ENCODE measurements at regions not wholly inside any gene's neighbourhood (a gene's known extent, or its start where the extent isn't known, plus 50 kb on each side); places are given as distances from the start of the nearest gene placed in this dataset.
"Not testable (repeated sequence)": the region's sequence is repeated elsewhere in the genome, so short reads cannot be mapped to it uniquely, and the experiment has no call there.

DNA sequence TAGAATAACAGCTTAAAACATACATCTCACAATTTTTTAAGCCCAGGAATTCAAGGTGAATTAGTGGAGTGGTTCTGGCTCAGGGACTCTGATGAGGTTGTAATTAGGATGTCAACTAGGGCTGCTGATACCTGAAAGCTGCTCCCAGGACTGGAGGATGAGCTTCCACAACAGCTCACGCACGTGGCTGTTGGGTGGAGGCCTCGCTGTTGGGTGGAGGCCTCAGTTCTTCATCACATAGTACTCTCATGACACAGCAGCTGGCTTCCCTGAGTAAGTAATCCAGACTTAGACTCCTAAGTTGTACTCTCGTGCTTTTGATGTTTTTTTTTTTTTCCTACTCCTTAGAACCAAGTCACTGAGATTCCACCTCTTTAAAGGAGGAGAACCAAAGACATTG lies 577.1 kb upstream of the PRR20A start:
- FAIRE-seq: no peak

DNA sequence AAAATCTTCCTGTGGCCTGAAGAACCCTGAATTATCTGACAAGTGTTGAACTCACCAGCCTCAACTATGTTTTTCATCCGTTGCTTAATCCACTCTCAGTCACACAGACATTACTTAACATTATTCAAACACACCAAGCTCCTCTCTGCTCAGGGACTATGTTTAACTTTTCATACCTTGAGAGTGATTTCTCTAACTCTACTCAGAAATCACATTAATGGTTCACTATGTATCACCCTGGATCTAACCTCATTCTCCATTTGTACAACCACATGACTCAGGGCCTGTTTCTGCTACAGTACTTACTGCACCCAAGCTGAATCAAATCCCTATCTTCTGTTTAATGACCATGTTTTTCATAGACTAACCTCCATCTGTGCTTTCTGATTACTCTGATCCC lies 553.7 kb upstream of the PRR20A start:
- FAIRE-seq: no peak

DNA sequence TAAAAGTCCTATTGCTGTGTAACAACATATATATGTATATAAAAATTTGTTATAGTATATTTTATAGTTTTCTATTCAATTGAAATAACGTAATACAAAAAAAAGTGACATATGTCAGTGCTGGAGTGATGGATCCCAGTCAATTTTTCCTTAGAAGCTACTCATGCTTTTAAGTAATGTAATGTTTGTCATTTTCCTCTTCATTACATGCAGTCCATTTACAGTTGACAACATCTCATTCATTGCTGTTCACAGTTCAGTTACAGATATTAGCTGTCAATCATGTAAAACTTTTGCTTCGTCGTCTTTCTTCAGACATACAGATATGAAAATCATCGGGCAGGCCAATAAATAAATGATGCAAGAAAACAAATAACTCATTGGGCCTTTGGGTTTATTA lies 525.1 kb upstream of the PRR20A start:
- FAIRE-seq: no peak

DNA sequence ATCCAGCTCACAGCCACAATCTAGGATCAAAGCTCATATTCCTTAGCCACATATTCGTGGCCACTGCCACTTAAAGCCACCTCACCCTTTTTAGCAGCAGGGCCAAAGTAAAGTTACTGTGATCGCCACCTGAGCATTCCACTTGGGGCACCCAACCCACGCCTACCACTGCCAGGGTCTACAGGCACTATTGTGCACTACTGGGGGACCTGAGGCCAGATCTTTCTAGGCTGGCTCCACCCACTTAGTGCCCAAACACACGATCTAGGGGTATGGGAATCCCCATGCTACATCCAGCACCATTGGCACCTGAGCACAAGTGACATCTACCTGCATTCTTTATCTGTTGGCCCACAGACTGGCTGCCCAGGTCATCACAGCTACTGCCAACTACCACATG lies 517.9 kb upstream of the PRR20A start:
- no peak for FAIRE-seq

DNA sequence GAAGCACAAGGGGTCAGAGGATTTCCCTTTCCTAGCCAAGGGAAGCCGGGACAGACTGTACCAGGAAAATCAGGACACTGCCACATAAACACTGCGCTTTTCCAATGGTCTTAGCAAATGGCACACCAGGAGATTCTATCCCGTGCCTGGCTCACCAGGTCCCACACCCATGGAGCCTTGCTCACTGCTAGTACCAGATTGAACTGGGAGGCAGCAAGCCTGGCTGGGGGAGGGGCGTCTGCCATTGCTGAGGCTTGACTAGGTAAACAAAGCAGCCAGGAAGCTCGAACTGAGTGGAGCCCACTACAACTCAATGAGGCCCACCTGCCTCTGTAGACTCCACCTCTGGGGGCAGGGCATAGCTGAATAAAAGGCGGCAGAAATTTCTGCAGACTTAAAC lies 511.8 kb upstream of the PRR20A start:
- FAIRE-seq: not testable (repeated sequence)

DNA sequence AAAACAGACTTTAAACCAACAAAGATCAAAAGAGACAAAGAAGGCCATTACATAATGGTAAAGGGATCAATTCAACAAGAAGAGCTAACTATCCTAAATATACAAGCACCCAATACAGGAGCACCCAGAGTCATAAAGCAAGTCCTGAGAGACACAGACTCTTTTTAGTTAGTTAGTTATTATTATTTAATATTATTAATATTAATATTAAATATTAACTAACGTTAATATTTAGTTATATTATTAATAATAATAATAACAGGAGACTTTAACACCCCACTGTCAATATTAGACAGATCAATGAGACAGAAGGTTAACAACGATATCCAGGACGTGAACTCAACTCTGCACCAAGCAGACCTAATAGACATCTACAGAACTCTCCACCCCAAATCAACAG lies 509.7 kb upstream of the PRR20A start:
- FAIRE-seq: not testable (repeated sequence)

DNA sequence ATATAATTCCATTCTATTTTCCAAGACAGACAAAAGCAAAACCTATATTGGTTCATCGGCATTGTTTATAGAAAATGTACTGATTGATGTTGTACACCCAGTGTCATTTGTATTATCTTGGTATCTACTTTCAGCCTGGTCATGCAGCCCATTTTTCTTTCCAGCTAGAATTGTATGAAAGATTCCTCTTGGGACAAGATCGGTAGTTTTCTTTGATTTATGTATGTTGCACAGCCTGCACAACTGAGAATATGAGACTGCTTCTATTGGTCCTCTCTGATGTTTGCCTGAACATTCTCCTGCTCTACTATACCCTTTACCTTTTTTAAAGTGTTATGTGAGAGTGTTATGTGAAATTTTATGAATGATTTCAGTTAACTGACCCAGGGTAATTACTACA lies 487.7 kb upstream of the PRR20A start:
- FAIRE-seq: no peak

DNA sequence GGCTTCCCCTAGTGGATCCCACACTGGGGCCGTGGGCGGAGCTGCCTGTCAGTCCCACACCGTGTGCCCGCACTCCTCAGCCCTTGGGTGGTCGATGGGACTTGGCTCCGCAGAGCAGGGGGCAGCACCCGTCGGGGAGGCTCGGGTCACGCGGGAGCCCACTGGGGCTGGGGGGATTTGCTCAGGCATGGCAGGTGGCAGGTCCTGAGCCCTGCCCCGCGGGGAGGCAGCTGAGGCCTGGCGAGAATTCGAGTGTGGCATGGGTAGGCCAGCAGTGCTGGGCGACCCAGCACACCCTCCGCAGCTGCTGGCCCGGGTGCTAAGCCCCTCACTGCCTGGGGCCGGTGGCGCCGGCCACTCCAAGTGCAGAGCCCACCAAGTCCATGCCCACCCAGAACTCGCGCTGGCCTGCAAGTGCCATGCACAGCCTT lies 481.7 kb upstream of the PRR20A start:
- FAIRE-seq: no peak

DNA sequence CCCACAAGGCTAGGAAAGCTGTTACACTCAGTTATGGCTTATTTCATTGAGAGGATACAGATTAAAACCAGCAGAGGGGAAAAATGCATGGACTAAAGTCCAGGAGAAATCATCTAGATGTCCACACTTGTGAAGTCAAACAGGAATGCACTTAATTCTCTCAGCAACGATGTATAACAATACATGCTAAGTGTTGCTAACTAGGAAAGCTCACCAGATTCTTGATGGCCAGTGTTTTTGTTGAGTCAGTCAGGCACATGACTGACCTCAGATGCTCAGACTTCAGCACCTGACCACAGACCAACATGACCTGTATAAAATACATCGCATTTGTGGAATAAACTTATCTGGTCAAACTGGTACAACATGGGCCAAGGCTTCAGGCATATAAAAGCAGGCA lies 470.2 kb upstream of the PRR20A start:
- no peak for FAIRE-seq

DNA sequence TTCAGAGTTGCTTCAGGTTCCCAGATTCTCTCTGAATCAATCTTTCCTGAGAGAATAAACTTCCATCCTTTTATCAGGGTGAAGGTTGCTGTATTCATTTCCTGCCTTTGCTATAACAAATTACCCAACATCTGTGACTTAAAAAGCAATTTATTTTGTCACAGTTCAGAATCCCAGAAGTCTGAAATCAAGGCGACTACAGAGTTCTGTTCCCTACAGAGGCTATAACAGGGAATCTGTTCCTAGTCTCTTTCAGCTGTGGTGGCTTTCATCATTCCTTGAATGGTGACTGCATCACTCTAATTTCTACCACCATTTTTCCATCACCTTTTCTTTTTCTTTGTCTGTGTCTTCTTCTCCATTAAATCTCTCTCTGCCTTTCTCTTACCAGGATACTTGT lies 459.3 kb upstream of the PRR20A start:
- FAIRE-seq: no peak

DNA sequence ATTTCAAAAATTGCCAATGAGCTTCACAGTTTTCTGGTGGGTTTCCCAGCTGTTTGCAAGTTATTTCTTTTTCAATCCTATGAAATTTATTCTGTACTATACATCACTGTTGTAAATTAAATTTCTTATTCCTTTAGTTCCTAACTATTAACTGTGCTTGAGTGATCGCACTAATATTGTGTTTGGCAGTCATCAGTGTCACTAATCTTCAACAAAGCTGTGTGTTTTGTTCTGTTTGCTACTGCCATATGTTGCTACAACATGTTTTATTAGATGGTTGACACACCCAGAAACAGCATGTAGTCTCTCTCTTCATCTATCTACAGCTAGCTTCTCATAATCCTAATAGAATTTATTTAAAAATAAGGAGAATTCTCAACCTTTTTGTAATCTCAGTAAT lies 453.6 kb upstream of the PRR20A start:
- FAIRE-seq: no peak

DNA sequence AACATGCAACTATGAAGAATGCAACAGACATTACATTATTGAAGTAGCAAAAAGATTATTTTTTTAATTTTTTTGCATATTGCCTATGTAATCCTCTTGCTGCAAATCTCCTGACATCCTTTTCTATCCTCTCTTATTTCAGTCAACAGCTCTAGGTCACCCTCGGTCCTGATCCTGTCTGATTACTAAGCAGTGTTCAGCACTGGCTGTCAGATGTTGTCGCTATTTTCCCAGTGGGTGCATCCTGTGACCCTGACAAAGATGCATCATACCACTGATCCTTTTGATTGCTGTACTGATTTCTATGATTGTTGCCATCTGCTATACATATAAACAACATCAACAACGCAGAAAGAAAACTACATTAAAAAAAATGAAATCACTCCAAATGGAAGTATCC lies 443.7 kb upstream of the PRR20A start:
- FAIRE-seq: no peak

DNA sequence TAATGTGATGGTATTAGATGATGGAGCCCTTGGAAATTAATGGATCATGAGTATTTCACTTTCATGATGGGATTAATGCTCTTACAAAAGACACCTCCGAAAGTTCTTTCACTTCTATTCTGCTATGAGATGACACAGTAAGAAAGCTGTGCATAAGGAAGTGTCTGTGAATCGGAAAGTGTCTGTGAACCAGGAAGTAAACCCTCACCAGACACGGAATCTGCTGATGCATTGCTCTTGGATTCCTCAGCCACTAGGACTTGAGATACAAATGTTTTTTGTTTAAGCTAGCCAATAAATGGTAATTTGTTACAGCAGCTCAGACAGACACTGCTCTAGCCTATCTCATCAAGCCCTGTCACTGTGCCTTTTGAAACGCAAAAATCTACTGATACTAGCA lies 440.4 kb upstream of the PRR20A start:
- no peak for FAIRE-seq

DNA sequence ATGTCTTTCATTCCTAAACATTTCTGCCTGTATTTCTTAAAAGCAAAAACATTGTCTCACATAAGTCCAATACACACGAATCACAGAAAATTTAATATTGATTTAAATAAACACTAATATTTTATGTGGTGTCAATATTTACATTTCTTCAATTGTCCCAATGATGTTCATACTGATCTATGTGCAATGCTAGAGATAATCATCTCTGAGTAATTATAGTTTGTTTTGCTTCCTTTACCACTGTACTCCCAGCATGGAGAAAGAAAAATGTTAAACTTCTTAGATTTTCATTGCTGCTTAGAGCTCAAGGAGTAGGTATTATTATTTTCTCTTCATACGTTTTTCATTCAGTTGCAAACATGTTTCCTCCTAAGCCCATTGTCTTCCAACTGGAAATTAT lies 434.2 kb upstream of the PRR20A start:
- no peak for FAIRE-seq

DNA sequence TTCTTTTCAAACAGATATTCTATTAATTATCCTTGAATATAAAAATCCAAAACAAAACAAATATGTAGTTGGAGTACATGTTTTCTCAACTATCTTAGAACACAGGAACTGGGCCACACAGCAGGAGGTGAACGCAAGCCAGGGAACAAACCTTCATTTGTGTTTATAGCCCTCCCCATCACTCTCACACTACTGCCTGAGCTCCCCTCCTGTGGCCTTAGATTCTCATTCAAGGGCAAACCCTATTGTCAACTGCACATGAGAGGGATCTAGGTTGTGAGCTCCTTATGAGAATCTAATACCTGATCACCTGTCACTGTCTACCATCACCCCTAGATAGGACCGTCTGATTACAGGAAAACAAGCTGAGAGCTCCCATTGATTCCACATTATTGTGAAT lies 427.1 kb upstream of the PRR20A start:
- no peak for FAIRE-seq

DNA sequence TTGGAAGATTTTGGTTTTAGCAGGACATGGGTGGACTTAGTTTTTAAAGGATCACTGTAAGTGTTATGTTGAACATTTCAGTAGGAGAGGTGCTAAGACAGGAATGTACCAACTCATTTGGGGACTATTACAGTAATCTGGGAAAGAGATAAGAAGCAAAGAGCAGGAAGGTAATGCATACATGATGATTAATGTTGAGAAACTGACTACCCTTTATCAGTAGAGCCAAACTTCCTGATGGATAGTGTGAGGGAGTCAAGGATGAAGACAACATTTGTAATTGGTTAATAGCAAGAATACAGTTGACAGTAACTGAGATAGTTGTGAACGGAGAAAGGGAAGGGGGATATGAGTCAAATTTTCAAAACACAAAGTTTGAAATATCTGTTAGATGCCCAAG lies 421.9 kb upstream of the PRR20A start:
- no peak for FAIRE-seq

DNA sequence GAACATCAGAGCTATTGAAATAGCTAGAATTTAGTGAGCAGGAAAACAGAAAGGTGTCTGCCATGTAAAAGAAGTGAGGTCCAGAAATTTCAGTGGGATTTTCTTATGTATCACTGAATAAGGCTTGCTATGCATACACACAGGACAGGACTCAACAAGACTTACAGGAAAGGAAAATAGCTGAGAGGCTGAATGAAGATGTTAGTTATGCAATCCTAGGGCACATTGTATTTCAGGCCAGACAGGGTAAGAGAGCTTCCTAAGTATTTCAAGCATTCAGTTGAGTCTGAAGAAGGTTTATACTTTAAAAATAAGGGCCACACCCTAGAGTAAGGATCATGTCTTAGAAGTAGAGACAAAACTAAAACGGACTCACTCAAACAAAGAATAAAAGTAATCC lies 419.9 kb upstream of the PRR20A start:
- no peak for FAIRE-seq

DNA sequence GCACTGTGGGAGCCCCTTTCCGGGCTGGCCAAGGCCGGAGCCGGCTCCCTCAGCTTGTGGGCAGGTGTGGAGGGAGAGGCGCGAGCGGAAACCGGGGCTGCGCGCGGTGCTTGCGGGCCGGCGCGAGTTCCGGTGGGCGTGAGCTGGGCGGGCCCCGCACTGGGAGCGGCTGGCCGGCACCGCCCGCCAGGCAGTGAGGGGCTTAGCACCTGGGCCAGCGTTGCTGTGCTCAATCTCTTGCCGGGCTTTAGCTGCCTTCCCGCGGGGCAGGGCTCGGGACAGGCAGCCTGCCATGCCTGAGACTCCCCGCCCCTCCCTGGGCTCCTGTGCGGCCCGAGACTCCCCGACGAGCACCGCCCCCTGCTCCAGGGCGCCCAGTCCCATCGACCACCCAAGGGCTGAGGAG lies 405.2 kb upstream of the PRR20A start:
- FAIRE-seq: no peak

DNA sequence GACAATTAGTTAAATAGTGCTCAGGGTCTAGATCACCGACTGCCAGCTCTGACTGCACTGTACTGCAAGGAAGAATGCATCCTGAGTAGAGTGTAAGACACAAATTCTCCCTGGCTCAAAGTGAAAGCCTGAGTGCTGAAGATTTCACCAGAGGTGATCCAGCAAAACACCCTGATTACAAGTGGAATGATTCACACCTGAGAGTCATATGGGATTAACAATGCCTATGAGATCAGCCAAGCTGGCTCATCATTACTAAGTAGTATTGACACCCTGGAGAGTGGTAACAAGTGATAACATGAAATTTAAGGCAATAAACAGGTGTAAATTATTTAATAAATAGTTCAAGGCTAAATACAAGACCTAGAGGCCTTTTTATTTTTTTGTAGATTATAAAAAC lies 403.8 kb upstream of the PRR20A start:
- FAIRE-seq: no peak

DNA sequence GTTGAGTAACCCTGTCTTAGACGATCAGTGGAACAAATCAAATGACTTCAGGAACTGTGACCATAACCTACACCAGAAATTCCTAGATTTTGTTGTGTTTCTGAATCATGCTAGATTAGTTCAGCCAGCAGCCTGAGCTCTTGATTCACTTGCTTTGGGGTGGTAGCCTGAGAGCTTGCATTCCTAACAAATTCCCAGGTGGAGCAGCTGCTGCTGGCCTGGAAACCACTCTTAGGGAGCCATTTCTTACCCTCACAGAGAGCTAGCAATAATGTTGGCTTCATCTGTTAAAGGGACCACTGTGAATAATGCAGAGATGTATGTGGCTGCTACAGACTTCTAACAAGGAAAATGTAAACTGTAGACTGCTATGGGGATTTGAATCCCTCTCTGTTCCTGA lies 388.1 kb upstream of the PRR20A start:
- FAIRE-seq: no peak

DNA sequence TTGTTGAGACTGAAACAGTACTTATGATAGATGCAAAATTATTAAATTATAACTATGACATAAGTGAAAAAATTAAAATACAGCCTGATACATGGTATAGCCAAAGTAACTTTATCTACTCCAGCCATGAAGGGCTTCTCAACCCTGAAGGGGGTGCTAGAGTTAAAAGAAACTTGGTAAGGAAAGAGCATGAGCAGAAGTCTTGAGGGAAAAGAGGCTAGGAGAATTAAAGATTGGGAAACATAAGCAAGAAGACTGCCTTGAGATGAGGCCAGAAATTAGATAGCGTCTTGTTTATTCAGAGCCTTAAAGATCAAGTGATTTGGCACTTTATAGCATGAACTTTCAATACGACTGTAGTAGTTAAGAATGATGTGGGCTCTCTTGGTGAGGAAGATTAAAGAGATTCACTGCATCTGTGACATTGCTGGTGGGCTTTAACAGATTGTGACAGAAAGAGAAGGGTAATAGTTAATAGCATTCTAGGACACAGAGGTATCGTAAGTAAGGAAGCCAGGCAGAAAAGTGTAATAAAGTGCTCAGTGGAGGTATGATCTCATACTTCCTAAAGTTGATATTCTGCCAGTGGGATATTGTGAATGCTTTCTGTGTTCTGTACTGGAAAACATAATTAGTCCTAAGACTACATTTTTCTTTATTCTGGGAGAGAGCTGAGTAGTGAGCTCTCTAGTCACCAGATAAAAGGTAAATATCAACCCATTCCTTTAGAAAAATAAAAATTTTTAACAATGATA lies 385.4 kb upstream of the PRR20A start:
- peak; percentile 45 for FAIRE-seq

DNA sequence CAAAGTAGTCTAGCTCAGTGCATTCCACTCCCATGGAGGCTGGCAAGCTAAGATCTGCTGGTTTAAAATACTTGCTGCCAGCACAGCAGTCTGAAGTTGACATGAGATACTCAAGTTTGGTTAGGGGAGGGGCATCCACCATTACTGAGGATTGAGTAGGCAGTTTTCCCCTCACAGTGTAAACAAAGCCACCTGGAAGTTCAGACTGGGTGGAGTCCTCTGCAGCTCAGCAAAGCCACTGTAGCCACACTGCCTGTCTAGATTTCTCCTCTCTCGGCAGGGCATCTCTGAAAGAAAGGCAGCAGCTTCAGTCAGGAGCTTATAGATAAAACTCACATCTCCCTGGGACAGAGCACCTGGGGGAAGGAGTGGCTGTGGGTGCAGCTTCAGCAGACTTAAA lies 377.4 kb upstream of the PRR20A start:
- not testable (repeated sequence) for FAIRE-seq

DNA sequence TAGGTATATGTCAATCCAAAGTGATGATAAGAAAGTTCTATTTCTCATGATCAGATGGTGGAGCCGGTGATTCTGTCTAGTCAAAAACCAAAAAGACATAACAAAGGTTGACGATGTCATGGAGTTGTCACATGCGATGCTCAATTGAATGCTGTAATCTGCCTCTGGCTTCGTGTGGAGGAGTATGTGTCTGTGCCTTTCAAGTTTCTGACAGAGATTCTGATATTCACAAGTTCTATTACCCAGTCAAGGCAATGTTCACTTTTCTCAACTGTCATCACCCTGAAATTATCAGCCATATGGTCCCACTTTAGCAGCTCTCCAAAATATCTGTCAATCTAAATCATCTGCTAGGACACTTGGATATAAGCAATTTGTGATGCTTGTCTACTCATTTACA lies 367.6 kb upstream of the PRR20A start:
- no peak for FAIRE-seq

DNA sequence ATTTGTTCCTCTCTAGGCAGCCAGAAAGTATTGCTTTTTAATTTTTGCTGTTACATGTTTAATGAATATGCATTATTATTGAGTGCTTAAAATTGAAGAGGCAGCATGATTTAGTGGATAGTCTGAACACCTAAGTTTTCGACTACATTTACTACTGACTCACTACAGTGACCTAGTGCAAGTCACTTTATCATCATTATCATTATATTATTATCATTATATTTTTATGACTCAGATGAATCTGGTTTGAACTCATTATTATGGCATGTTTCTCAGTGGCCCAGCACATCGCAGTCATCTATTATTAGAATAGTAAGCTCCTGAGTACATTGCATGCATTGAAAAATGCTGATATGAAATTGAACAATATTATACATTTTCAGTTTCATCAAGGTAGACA lies 351.2 kb upstream of the PRR20A start:
- FAIRE-seq: no peak

DNA sequence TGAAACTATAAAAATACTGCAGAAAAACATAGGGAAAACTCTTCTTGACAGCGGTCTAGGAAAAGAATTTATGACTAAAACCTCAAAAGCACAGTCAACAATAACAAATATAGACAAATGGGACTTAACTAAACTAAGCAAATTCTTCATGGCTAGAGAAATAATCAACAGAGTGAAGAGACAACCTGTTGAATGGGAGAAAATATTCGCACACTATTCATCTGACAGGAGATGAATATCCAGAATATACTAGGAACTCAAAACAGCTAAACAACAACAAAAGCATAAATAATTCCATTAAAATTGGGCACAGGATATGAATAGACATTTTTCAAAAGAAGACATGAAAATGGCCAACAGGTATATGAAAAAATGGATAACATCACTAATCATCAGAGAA lies 303.6 kb upstream of the PRR20A start:
- no peak for FAIRE-seq

DNA sequence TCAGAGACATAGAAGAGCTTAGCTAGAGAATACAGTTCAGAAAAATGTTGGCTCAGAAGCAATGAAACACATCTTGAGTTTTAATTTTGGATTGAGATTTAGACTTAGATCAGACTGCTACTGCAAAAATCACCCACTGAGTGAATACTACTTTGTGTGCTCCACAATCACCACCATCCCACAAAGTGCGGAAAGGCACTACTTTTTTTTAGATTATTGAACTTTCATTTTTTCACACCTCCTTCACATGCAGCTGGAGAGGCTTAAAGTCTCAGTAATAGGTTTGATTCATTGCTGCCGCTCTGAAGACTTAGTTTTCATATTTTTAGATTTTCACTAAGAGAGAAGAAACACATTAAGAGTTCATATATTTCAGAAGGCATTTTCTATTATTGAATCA lies 289.9 kb upstream of the PRR20A start:
- no peak for FAIRE-seq

Data from TTC549 (cell line).